ENCODE measurements at regions not wholly inside any gene's neighbourhood (a gene's known extent, or its start where the extent isn't known, plus 50 kb on each side); places are given as distances from the start of the nearest gene placed in this dataset.

DNA sequence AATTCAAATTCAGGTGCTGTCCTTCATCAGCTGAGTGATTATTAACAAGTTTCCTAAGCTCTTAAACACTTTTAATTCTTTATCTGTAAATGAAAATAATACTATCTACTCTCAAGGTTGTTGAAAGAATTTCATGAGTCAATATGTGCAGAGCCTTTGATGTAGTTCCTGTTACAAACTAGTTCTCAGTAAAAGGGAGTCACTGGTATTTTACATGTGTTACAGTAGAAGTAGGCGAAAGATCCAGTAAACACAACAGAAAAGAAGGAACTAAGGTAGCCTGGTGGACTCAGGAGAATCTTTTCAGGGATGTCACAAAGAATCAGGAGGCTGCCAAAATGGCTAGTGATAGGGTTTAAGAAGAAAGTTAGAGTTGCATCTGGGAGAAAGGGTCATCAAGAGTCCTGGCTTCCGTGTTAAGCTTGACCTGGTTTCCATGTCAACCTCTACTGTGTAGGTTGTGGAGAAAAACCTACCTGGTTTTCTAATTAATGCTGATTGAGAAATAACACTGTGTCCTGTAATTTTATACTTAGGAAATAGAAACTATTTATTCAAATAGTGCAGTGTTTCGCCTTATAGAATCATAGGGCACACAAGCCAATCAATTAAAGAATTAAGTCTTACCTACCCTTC is 58.3 kb upstream of the TRIB2 start:
- TF ChIP-seq CTCF (IDR thresholded peaks at IDR 0.05) (no peak), ZFX (IDR thresholded peaks at IDR 0.05; ENCODE audit: borderline replicate concordance) (no peak)

All from 22Rv1 (cell line).